NCI-H1417 (cell line): ENCODE measurements at regions not wholly inside any gene's neighbourhood (a gene's known extent, or its start where the extent isn't known, plus 50 kb on each side); places are given as distances from the start of the nearest gene placed in this dataset.
"Not testable (repeated sequence)": the region's sequence is repeated elsewhere in the genome, so short reads cannot be mapped to it uniquely, and the experiment has no call there.

ENCODE experiments used
- DNase-seq, 3 experiments: peaks; one replicate each; lab custom pipeline; 2025; lab: John Stamatoyannopoulos, UW

DNA sequence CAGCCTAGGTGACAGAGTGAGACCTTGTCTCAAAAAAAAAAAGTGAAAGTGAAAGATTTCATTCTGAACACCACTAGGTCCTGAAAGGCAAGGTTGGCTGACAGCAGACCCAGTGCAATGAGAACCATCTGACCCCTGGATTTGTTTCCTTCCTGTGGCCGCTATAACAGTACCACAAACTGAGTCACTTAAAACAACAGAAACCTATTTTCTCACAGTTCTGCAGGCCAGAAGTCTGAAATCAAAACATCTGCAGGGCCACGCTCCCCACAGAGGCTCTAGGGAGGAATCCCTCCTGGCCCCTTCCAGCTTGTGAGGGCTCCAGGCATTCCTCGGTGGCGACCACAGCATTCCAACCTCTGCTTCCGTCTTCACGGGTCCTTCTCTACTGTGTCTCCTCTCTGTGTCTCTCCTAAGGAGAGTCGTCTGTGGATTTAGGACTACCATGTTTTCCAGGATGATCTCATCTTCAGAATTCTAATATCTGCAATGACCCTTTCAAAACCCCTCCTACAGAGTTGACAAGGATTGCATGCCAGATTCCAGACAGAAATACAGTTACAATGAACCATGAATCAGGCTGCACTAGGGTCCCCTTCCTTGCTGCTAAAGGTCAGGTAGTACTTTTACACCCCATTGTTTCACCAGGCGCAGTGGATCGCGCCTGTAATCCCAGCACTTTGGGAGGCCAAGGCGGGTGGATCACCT lies 78.0 kb upstream of the ADGRL1 start:
- DNase-seq = not testable (repeated sequence)

- DNase-seq = not testable (repeated sequence)
Observed at GRCh38 chr19:14279270-14279669, 73.3 kb upstream of the ADGRL1 start.

DNA sequence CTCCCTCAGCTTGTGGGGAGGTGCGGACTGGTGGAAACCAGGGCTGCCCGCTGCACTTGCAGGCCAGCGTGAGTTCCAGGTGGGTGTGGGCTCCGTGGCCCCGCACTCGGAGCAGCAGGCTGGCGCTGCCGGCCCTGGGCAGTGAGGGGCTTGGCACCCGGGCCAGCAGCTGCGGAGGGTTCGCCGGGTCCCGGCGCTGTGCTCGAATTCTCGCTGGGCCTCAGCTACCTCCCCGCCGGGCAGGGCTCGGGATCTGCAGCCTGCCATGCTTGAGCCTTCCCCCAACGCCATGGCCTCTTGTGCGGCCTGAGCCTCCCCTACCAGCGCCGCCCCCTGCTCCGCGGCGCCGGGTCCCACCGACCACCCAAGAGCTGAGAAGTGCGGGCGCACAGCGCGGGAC lies 71.6 kb upstream of the ADGRL1 start:
- DNase-seq = no peak

GRCh38 chr19:14275823-14276222 lies 69.9 kb upstream of the ADGRL1 start:
- not testable (repeated sequence) for DNase-seq

DNA sequence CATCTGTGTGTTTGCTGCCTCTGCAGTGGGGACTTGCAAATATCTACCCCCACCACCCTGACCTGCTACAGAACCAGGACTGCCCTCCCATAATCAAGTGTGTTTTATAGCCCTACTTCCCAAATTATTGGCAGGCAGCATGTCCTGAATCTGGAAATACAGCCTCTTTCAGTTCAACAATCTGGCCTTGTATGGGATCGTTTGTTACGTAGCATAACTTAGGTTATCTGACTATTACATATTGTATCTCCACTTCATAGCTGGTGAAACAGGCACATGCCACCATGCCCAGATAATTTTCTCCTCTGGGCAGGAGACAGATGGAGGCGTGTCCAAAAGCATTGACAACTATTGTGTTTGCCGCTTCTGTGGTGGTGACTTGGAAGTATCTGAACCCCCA lies 66.7 kb upstream of the ADGRL1 start:
- DNase-seq = no peak

DNA sequence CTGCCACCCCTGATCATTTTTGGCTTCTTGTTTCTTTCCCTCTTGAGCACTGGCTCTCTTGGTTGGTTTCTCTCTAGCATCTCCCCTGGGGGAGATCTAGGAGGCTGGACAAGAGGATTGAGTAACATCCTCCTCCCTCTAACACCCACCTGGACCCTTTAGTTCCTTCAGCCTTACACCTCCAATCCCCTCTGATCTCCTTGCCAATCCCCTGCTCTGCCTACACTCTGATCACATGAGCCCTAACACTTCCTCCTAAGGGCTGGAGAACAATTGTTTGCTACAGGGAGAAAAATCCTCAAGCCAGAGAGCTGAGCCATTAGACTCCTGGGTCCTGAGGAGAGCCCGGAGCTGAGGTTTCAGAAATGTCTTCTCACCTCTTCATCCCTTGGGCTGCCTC lies 65.9 kb upstream of the ADGRL1 start:
- no peak for DNase-seq

- not testable (repeated sequence) for DNase-seq
Observed at GRCh38 chr19:14270557-14270956, 64.6 kb upstream of the ADGRL1 start.

DNA sequence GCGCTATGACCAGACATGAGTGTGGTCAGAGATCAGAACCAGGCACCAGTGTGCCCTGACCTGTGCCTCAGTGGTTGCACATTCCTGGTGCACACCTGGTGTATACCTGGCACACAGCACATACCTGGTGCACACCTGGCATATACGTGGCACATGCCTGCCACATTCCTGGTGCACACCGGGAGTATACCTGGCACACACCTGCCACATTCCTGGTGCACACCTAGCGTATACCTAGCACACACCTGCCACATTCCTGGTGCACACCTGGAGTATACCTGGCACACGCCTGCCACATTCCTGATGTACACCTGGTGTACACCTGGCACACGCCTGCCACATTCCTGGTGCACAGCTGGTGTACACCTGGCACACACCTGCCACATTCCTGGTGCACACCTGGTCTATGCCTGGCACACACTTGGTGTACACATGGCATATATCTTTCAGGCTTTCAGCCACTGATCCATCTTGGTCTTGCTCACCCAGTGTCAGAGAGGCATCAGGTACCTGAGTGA lies 61.3 kb upstream of the ADGRL1 start:
- no peak for DNase-seq

DNA sequence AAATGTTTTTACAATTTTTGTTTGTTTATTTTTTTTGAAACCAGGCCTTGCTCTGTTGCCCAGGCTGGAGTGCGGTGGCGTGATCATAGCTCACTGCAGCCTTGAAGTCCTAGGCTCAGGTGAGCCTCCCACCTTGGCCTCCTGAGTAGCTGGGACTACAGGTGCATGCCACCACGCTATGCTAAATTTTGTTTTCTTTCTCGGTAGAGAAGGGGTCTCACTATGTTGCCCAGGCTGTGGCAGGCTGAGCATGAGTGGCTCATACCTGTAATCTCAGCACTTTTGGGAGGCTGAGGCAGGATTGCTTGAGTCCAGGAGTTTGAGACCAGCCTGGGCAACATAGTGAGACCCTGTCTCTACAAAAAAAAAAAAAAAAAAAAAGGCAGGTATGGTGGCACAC lies 60.2 kb upstream of the ADGRL1 start:
- not testable (repeated sequence) for DNase-seq

DNA sequence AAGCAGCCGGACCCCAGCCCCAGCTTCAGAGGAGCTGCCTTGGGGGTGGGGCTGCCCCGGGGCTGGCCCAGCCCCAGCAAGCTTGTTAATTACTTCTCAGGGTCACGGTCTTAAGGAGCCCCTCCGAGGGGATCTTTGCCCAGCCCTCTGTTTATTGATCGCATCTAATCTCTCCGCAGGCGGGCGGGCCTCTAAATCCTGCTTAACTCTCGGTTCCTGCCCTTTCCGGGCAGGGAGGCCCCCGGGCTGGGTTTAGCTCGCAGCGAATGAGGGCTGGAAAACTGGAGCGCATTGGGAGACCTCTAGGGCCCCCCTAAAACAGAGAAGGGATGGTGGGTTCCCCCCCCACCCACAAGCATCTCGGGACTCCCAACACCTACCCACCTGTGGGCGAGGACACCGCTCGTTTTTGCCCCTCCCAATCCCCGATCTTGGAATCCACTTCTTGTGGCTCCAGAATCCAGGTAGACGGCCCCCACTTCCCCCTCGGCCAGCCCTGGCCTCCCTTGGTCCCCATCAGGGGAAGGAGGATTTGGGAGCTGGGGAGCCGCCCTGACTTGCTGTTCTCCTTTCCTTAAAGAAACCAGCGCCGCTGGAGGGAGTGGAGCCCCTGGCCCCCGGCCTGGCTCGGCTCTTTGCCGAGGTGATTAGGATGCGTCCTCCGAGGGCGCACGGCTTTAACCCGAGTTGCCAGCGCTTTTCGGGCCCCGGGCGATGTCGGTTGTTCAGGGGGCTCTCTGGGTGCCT lies 59.5 kb upstream of the ADGRL1 start:
- no peak for DNase-seq

- DNase-seq = not testable (repeated sequence)
Observed at GRCh38 chr19:14255902-14256649, 50.1 kb upstream of the ADGRL1 start.
